ENCODE measurements at regions not wholly inside any gene's neighbourhood (a gene's known extent, or its start where the extent isn't known, plus 50 kb on each side); places are given as distances from the start of the nearest gene placed in this dataset.

- no TSS peak for BruUV-seq (replicated peaks)
- H3K27me3 ChIP-seq (ENCODE audit: control insufficient read depth in 2 of 2, insufficient read depth in 2 of 2, low read length in 2 of 2), result no peaks in the 10 kb centered on the region
- H3K9ac ChIP-seq (replicated peaks; ENCODE audit: extremely low read depth, insufficient read depth, low read length), result no peak overlapping the region
- intact Hi-C loops (cut with micrococcal nuclease) (loop anchor here (5.0 kb wide), 1 partner anchor 434 kb away; no protein-coding TSS in a partner anchor), dilution Hi-C loops (cut with MboI; ENCODE audit: extremely low pct_ligation_motif_present, low sequenced_read_pairs) (no loop called here)
- no peaks in the 10 kb centered on the region for H3K79me2 ChIP-seq (ENCODE audit: control insufficient read depth, insufficient read depth, low read length)
- ChIA-PET CTCF (no interaction called here), POLR2A (no interaction called here)
- no peaks in the 10 kb centered on the region for H4K20me1 ChIP-seq (replicated peaks; ENCODE audit: control insufficient read depth, extremely low read depth, insufficient read depth, low read length)
- FAIRE-seq, result no peak
- H3K27ac ChIP-seq (ENCODE audit: insufficient read depth, low read depth, low read length), result no peak overlapping the region
- no peak overlapping the region for H3K4me2 ChIP-seq (ENCODE audit: insufficient read depth, low read length)
- no peaks in the 10 kb centered on the region for H3K4me1 ChIP-seq (ENCODE audit: control insufficient read depth, extremely low read depth, insufficient read depth, low read length)
- no peak for DNase-seq (ENCODE audit: low read depth, low spot score)
- no peaks in the 10 kb centered on the region for H3K9me1 ChIP-seq (replicated peaks; ENCODE audit: control insufficient read depth, extremely low read depth, insufficient read depth, low read length)
- TF ChIP-seq MAX (IDR thresholded peaks at IDR 0.05; ENCODE audit: insufficient read depth, insufficient read length) (no peak), EZH2 (IDR thresholded peaks at IDR 0.05; ENCODE audit: borderline replicate concordance, low read depth, low read length, severe bottlenecking) (no peak), FOS (IDR thresholded peaks at IDR 0.05; ENCODE audit: borderline replicate concordance, insufficient read depth, low read length) (no peak), POLR2A (IDR thresholded peaks at IDR 0.05; ENCODE audit: low read depth, low read length) (no peak), MYC (IDR thresholded peaks at IDR 0.05; ENCODE audit: low read depth, low read length) (no peak), CTCF (IDR thresholded peaks at IDR 0.05; ENCODE audit: extremely low read depth in 1 of 2, insufficient read depth in 1 of 2, low read depth in 1 of 2, low read length in 2 of 2) (no peak), JUN (IDR thresholded peaks at IDR 0.05; ENCODE audit: borderline replicate concordance, insufficient read depth, insufficient read length, low read depth) (no peak), GATA2 (IDR thresholded peaks at IDR 0.05; ENCODE audit: insufficient read depth, insufficient read length, low read depth, low read length) (no peak), POLR2AphosphoS5 (IDR thresholded peaks at IDR 0.05; ENCODE audit: insufficient read depth, low read depth, low read length) (no peak)
- H2AFZ ChIP-seq (ENCODE audit: low read depth, low read length), result no peak overlapping the region
- no peak overlapping the region for H3K4me3 ChIP-seq (replicated peaks in 1 of 3; ENCODE audit: insufficient read depth in 1 of 3, low read depth in 1 of 3, low read length in 3 of 3)
- no peaks in the 10 kb centered on the region for H3K9me3 ChIP-seq (replicated peaks; ENCODE audit: control insufficient read depth, insufficient read depth, low read length)
- H3K36me3 ChIP-seq (ENCODE audit: control insufficient read depth in 2 of 2, extremely low read depth in 1 of 2, insufficient read depth in 2 of 2, low read length in 2 of 2), result no peaks in the 10 kb centered on the region
Observed at GRCh38 chr9:11758016-11758415, 935.2 kb upstream of the TYRP1 start.
